ENCODE measurements at regions not wholly inside any gene's neighbourhood (a gene's known extent, or its start where the extent isn't known, plus 50 kb on each side); places are given as distances from the start of the nearest gene placed in this dataset.

DNA sequence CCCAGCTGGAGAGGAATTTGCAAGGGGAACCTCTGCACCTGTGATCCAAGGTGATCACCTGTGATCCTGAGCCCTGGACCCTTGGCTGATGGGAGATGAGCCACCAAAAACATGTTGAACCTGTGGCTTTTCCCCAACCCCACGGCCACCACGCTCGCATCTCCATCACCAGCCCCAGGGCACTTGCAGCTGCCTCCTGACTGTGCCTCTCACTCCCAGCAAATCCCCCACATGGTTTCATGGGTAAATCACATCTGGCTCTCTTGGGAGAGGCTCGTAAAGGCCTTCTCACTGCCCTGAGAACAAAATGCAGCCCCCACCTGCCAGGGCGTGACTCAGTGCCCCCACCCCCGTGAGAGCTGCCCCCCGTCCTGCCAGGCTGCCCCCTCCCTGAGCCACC lies 76.0 kb downstream of the RFLNA start:
- TF ChIP-seq, protein P1, sequence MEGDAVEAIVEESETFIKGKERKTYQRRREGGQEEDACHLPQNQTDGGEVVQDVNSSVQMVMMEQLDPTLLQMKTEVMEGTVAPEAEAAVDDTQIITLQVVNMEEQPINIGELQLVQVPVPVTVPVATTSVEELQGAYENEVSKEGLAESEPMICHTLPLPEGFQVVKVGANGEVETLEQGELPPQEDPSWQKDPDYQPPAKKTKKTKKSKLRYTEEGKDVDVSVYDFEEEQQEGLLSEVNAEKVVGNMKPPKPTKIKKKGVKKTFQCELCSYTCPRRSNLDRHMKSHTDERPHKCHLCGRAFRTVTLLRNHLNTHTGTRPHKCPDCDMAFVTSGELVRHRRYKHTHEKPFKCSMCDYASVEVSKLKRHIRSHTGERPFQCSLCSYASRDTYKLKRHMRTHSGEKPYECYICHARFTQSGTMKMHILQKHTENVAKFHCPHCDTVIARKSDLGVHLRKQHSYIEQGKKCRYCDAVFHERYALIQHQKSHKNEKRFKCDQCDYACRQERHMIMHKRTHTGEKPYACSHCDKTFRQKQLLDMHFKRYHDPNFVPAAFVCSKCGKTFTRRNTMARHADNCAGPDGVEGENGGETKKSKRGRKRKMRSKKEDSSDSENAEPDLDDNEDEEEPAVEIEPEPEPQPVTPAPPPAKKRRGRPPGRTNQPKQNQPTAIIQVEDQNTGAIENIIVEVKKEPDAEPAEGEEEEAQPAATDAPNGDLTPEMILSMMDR (IDR thresholded peaks at IDR 0.05): no peak
- TF ChIP-seq POLR2A (IDR thresholded peaks at IDR 0.05): no peak
